HUES48 (cell line): ENCODE measurements at regions not wholly inside any gene's neighbourhood (a gene's known extent, or its start where the extent isn't known, plus 50 kb on each side); places are given as distances from the start of the nearest gene placed in this dataset.

Experiments used
- H3K27ac ChIP-seq: one replicate; pipeline ENCODE4 v1.7.0; 2013; ENCODE audit warnings: low read depth, low read length, inconsistent platforms
- H3K27me3 ChIP-seq: 2 replicates; pipeline ENCODE4 v1.6.1; 2013; ENCODE audit warnings: mild to moderate bottlenecking, low read length; ENCODE audit not compliant: control insufficient read depth, insufficient read depth
- H3K36me3 ChIP-seq: 2 replicates; pipeline ENCODE4 v1.6.1; 2013; ENCODE audit warnings: low read length; ENCODE audit not compliant: control insufficient read depth, insufficient read depth
- H3K4me1 ChIP-seq: 2 replicates; pipeline ENCODE4 v1.6.1; 2013; ENCODE audit warnings: mild to moderate bottlenecking, low read length; ENCODE audit not compliant: control insufficient read depth, insufficient read depth
- H3K4me3 ChIP-seq: 2 replicates; pipeline ENCODE4 v1.5.1; 2013; ENCODE audit warnings: mild to moderate bottlenecking, low read depth, low read length
- H3K9ac ChIP-seq: 2 replicates; pipeline ENCODE4 v1.6.1; 2013; ENCODE audit warnings: mild to moderate bottlenecking, low read depth, low read length, moderate library complexity
- H3K9me3 ChIP-seq: 2 replicates; pipeline ENCODE4 v1.6.1; 2013; ENCODE audit warnings: low read length; ENCODE audit not compliant: control insufficient read depth, insufficient read depth

GRCh38 chr3:96106701-96107100 is 707.7 kb upstream of the EPHA6 start:
- no peak overlapping the region for H3K27ac ChIP-seq
- no peak overlapping the region for H3K4me3 ChIP-seq
- H3K9me3 ChIP-seq = no peaks in the 10 kb centered on the region
- no peaks in the 10 kb centered on the region for H3K27me3 ChIP-seq
- H3K4me1 ChIP-seq = no peaks in the 10 kb centered on the region
- no peak overlapping the region for H3K9ac ChIP-seq
- H3K36me3 ChIP-seq = no peaks in the 10 kb centered on the region
